CD14-positive monocyte (primary cell): ENCODE measurements at regions not wholly inside any gene's neighbourhood (a gene's known extent, or its start where the extent isn't known, plus 50 kb on each side); places are given as distances from the start of the nearest gene placed in this dataset.
A peak's percentile ranks its signal among the peaks of the same experiment; 100 is the strongest.

ENCODE experiments used
- DNase-seq, 3 donors: peaks; one replicate each; pipeline ENCODE4 v3.0.0-alpha.2; 2011 to 2022
- H2AFZ ChIP-seq: 2 replicates; pipeline ENCODE4 v1.6.0; 2012; ENCODE audit warnings: mild to moderate bottlenecking, low read depth, low read length, inconsistent platforms; ENCODE audit not compliant: insufficient read depth, poor library complexity, severe bottlenecking
- H3K27ac ChIP-seq, 2 donors: 1 replicate in 1 of 2; 2 replicates in 1 of 2; pipeline ENCODE4 v1.5.1; 2012 to 2013; ENCODE audit warnings: low read length in 2 of 2, control low read depth in 1 of 2, inconsistent platforms in 1 of 2, low read depth in 1 of 2, mild to moderate bottlenecking in 1 of 2
- H3K27me3 ChIP-seq, 2 donors: one replicate each; pipeline versions ENCODE4 v1.6.0 to v1.6.1; 2011 to 2013; ENCODE audit warnings: low read length in 2 of 2; ENCODE audit not compliant: control insufficient read depth in 2 of 2, insufficient read depth in 2 of 2
- H3K36me3 ChIP-seq, 2 donors: replicated peaks in 1 of 2; 1 replicate in 1 of 2; 2 replicates in 1 of 2; pipeline versions ENCODE4 v1.5.1 to v1.6.1; 2012 to 2013; ENCODE audit warnings: low read length in 2 of 2, control low read depth in 1 of 2, inconsistent platforms in 1 of 2, mild to moderate bottlenecking in 1 of 2; ENCODE audit not compliant: insufficient read depth in 2 of 2, control insufficient read depth in 1 of 2
- H3K4me1 ChIP-seq, 2 donors: 1 replicate in 1 of 2; 2 replicates in 1 of 2; pipeline versions ENCODE4 v1.5.1 to v1.6.1; 2012 to 2013; ENCODE audit warnings: low read length in 2 of 2, control low read depth in 1 of 2, inconsistent platforms in 1 of 2, mild to moderate bottlenecking in 1 of 2, moderate library complexity in 1 of 2; ENCODE audit not compliant: insufficient read depth in 2 of 2, control insufficient read depth in 1 of 2
- H3K4me2 ChIP-seq: replicated peaks from 2 replicates; pipeline ENCODE3; 2012; ENCODE audit warnings: low read length, moderate library complexity, mild to moderate bottlenecking; ENCODE audit not compliant: poor library complexity, severe bottlenecking; ENCODE audit errors: extremely low read depth
- H3K4me3 ChIP-seq, 3 experiments: fragments of 200-600 bp in 1 of 3; sonication (generic) in 1 of 3; replicated peaks in 1 of 3; 1 replicate in 2 of 3; 2 replicates in 1 of 3; pipeline ENCODE4 v1.5.1; 2011 to 2013; ENCODE audit warnings: low read length in 3 of 3, mild to moderate bottlenecking in 3 of 3, control low read depth in 2 of 3, low read depth in 2 of 3, inconsistent platforms in 1 of 3, moderate library complexity in 1 of 3
- H3K79me2 ChIP-seq: 2 replicates; pipeline ENCODE4 v1.6.0; 2012; ENCODE audit warnings: mild to moderate bottlenecking, control low read depth, inconsistent platforms, low read length, moderate library complexity; ENCODE audit not compliant: insufficient read depth
- H3K9ac ChIP-seq: 2 replicates; pipeline ENCODE4 v1.6.0; 2017; ENCODE audit warnings: low read length, mild to moderate bottlenecking; ENCODE audit not compliant: insufficient read depth, poor library complexity, severe bottlenecking
- H3K9me3 ChIP-seq, 2 donors: replicated peaks in 1 of 2; 1 replicate in 1 of 2; 2 replicates in 1 of 2; pipeline versions ENCODE4 v1.5.1 to v1.6.1; 2012 to 2013; ENCODE audit warnings: low read length in 2 of 2, control low read depth in 1 of 2; ENCODE audit not compliant: control insufficient read depth in 1 of 2, insufficient read depth in 1 of 2
- H4K20me1 ChIP-seq: 2 replicates; pipeline ENCODE4 v1.6.0; 2012; ENCODE audit warnings: mild to moderate bottlenecking, low read length, control low read depth, moderate library complexity; ENCODE audit not compliant: insufficient read depth
- H3K27ac Mint-ChIP-seq, 7 donors: one replicate each; pipeline ENCODE4 v1.8.0; 2020; ENCODE audit warnings: mild to moderate bottlenecking in 7 of 7, mixed read lengths in 7 of 7, moderate library complexity in 6 of 7, inconsistent platforms in 2 of 7
- H3K27me3 Mint-ChIP-seq, 3 donors: one replicate each; pipeline ENCODE4 v1.8.0; 2021 to 2022; ENCODE audit warnings: low read depth in 3 of 3, mild to moderate bottlenecking in 3 of 3, mixed read lengths in 3 of 3, moderate library complexity in 3 of 3, inconsistent platforms in 1 of 3
- H3K36me3 Mint-ChIP-seq, 2 donors: one replicate each; pipeline ENCODE4 v1.8.0; 2020; ENCODE audit warnings: mixed read lengths in 2 of 2, inconsistent platforms in 1 of 2, mild to moderate bottlenecking in 1 of 2
- H3K4me1 Mint-ChIP-seq: one replicate; pipeline ENCODE4 v1.8.0; 2020; ENCODE audit warnings: mild to moderate bottlenecking, mixed read lengths
- H3K4me3 Mint-ChIP-seq, 2 donors: one replicate each; pipeline ENCODE4 v1.8.0; 2020; ENCODE audit warnings: mild to moderate bottlenecking in 2 of 2, mixed read lengths in 2 of 2, moderate library complexity in 1 of 2
- H3K9me3 Mint-ChIP-seq, 7 donors: one replicate each; pipeline ENCODE4 v1.8.0; 2020 to 2022; ENCODE audit warnings: mixed read lengths in 7 of 7, mild to moderate bottlenecking in 6 of 7, moderate library complexity in 6 of 7, inconsistent platforms in 2 of 7
- CTCF ChIP-seq: fragments of 200-600 bp; IDR thresholded peaks from one replicate; pipeline ENCODE4 v1.8.0; 2022; ENCODE audit warnings: antibody characterized with exemption, mild to moderate bottlenecking
- WGBS: methylation state at CpG from one replicate; pipeline ENCODE4 v1.1.5; 2013; ENCODE audit warnings: missing lambda C conversion rate; ENCODE audit not compliant: insufficient coverage; 5-methylcytosine and 5-hydroxymethylcytosine counted together
- intact Hi-C, 2 donors: fragments of 100-400 bp; cut with micrococcal nuclease; formaldehyde crosslinking; loops; one replicate each; pipeline versions ENCODE4 v1.15.0 to v1.15.1; 2023

DNA sequence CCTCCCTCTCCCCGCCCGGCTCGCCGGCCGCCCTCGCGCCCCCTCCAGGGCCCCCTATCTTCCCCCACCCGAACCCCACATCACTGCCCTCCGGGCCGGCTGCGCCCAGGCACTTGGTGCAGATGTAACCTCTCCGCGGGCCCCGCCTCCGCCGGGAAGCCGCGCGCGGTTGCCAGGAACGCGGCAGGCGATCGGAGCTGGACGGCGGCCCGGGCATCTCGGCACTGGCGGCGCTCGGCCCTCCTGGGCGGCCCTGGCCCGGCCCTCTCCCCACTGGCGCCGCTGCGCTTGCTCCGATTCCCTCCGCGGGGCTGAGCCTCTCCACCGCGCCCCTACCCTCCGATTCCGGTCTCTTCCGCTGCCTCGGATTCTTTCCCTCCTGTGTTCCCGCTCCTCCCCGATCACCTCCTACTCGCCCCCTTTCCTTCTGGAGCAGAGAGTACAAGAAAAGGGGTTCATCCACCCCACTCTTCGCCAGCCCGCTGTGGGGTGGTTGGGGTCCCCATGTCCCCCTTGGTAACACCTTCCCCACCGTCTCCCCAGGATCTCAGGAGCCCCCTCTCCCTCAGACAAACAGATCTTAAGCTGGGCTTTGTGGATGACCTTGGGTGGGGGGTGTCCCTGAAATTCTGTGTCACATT is 70.6 kb downstream of the C9orf50 start:
- DNase-seq: peak in 1 of 3 donors; percentile 24
- H3K4me2 ChIP-seq: peak overlapping the region; percentile 78
- no peak for TF ChIP-seq CTCF
- Mint-ChIP-seq H3K27me3 (peaks cover 28 to 42% (median 31%) of the 10 kb centered on the region in 3 donors), H3K9me3 (peaks cover 0 to 4% (median 3%) of the 10 kb centered on the region in 7 donors), H3K27ac (peak overlapping the region in 2 of 7 donors; percentile 51 to 69), H3K4me1 (peaks cover 31% of the 10 kb centered on the region), H3K4me3 (peak overlapping the region; percentile 64 to 91), H3K36me3 (peaks cover 2 to 4% of the 10 kb centered on the region in 2 donors)
- H4K20me1 ChIP-seq: no peaks in the 10 kb centered on the region
- H3K9ac ChIP-seq: peak overlapping the region; percentile 49
- no peaks in the 10 kb centered on the region for H3K9me3 ChIP-seq
- peaks cover 23 to 50% of the 10 kb centered on the region in 2 donors for H3K4me1 ChIP-seq
- intact Hi-C loops: no loop called here
- no peaks in the 10 kb centered on the region for H3K79me2 ChIP-seq
- H2AFZ ChIP-seq: peak overlapping the region; percentile 82
- H3K27me3 ChIP-seq: peaks cover 5 to 26% of the 10 kb centered on the region in 2 donors
- H3K4me3 ChIP-seq: peak overlapping the region in 2 of 3 experiments; percentile 13 to 69
- no peaks in the 10 kb centered on the region for H3K36me3 ChIP-seq
- no peak overlapping the region for H3K27ac ChIP-seq
- WGBS: under 1% methylated on average over 43 of the region's 51 CpGs

- intact Hi-C loops: no loop called here
- Histone ChIP-seq H3K9ac (peak overlapping the region; percentile 49), H3K27me3 (peaks cover 5 to 26% of the 10 kb centered on the region in 2 donors), H3K27ac (no peak overlapping the region), H3K79me2 (no peaks in the 10 kb centered on the region), H3K4me2 (peak overlapping the region; percentile 78), H3K36me3 (no peaks in the 10 kb centered on the region), H2AFZ (peak overlapping the region; percentile 82), H4K20me1 (no peaks in the 10 kb centered on the region), H3K4me1 (peaks cover 16 to 50% of the 10 kb centered on the region in 2 donors), H3K4me3 (peak overlapping the region in 1 of 3 experiments; percentile 69), H3K9me3 (no peaks in the 10 kb centered on the region)
- H3K36me3 Mint-ChIP-seq: peaks cover 2 to 4% of the 10 kb centered on the region in 2 donors
- H3K9me3 Mint-ChIP-seq: peaks cover 0 to 4% (median 3%) of the 10 kb centered on the region in 7 donors
- H3K27me3 Mint-ChIP-seq: peaks cover 28 to 42% (median 31%) of the 10 kb centered on the region in 3 donors
- DNase-seq: no peak
- TF ChIP-seq CTCF: no peak
- H3K27ac Mint-ChIP-seq: no peak overlapping the region
- peak overlapping the region; percentile 62 to 88 for H3K4me3 Mint-ChIP-seq
- H3K4me1 Mint-ChIP-seq: peaks cover 30% of the 10 kb centered on the region
- 25% methylated on average over 25 of the region's 30 CpGs for WGBS
Observed at GRCh38 chr9:129549684-129550083, 71.2 kb downstream of the C9orf50 start.
